K562 (cell line): ENCODE measurements at regions not wholly inside any gene's neighbourhood (a gene's known extent, or its start where the extent isn't known, plus 50 kb on each side); places are given as distances from the start of the nearest gene placed in this dataset.
"Not testable (repeated sequence)": the region's sequence is repeated elsewhere in the genome, so short reads cannot be mapped to it uniquely, and the experiment has no call there.

Experiments used
- EP300 ChIP-seq: IDR thresholded peaks from 2 replicates; pipeline ENCODE4 v1.6.1; 2012; ENCODE audit warnings: low read length, improper control_type of control experiment
- FUS ChIP-seq: fragments of 200-400 bp; formaldehyde crosslinking; optimal IDR thresholded peaks from 2 replicates; pipeline ENCODE3; 2017; ENCODE audit warnings: low read depth, low read length
- GATA2 ChIP-seq: sonication (generic); formaldehyde crosslinking; IDR thresholded peaks from 2 replicates; pipeline ENCODE4 v1.4.0; 2020; ENCODE audit warnings: mild to moderate bottlenecking, missing genetic modification reagents
- KAT2B ChIP-seq: IDR thresholded peaks from one replicate; pipeline ENCODE4 v1.6.1; 2012; ENCODE audit warnings: low read depth, mild to moderate bottlenecking, control low read depth, inconsistent platforms, low read length, moderate library complexity
- KHSRP ChIP-seq: fragments of 450-650 bp; IDR thresholded peaks from 2 replicates; pipeline ENCODE4 v1.6.1; 2017
- RAD21 ChIP-seq, 2 experiments: fragments of 250-450 bp in 1 of 2; fragments of 450-650 bp in 1 of 2; sonication (Bioruptor Pico) in 1 of 2; formaldehyde crosslinking in 1 of 2; IDR thresholded peaks in 1 of 2; conservative IDR thresholded peaks in 1 of 2; 2 replicates each; pipeline versions ENCODE4 v1.4.0 to v1.8.0; 2020 to 2022; ENCODE audit warnings: mild to moderate bottlenecking in 2 of 2, moderate library complexity in 1 of 2
- SMAD4 ChIP-seq: fragments of 250-450 bp; sonication (Bioruptor Pico); conservative IDR thresholded peaks from 2 replicates; pipeline ENCODE4 v1.8.0; 2021; ENCODE audit warnings: inconsistent platforms, mild to moderate bottlenecking, moderate library complexity
- ZNF121 ChIP-seq: sonication (generic); formaldehyde crosslinking; conservative IDR thresholded peaks from 2 replicates; pipeline ENCODE4 v1.8.0; 2022; ENCODE audit warnings: missing genetic modification reagents
- ZNF707 ChIP-seq: fragments of 250-450 bp; sonication (Bioruptor Pico); conservative IDR thresholded peaks from 2 replicates; pipeline ENCODE4 v1.8.0; 2022; ENCODE audit warnings: inconsistent platforms, mild to moderate bottlenecking, moderate library complexity
- TF ChIP-seq, protein P1 (sequence below), 3 experiments: IDR thresholded peaks in 2 of 3; conservative IDR thresholded peaks in 1 of 3; 2 replicates each; pipeline ENCODE4 v1.5.1; 2011 to 2012; ENCODE audit warnings: low read length in 3 of 3, mild to moderate bottlenecking in 3 of 3, control low read depth in 2 of 3, improper control_type of control experiment in 1 of 3, inconsistent platforms in 1 of 3, low read depth in 1 of 3, mixed read lengths in 1 of 3, moderate library complexity in 1 of 3; ENCODE audit not compliant: insufficient read depth in 2 of 3
- TF ChIP-seq, protein P2 (sequence below), 2 experiments: fragments of 450-650 bp in 1 of 2; sonication (generic) in 1 of 2; formaldehyde crosslinking in 1 of 2; IDR thresholded peaks in 1 of 2; conservative IDR thresholded peaks in 1 of 2; 2 replicates each; pipeline versions ENCODE4 v1.6.1 to v1.8.1; 2016 to 2023; ENCODE audit warnings: mild to moderate bottlenecking in 2 of 2, moderate library complexity in 2 of 2, inconsistent platforms in 1 of 2, missing genetic modification reagents in 1 of 2

DNA sequence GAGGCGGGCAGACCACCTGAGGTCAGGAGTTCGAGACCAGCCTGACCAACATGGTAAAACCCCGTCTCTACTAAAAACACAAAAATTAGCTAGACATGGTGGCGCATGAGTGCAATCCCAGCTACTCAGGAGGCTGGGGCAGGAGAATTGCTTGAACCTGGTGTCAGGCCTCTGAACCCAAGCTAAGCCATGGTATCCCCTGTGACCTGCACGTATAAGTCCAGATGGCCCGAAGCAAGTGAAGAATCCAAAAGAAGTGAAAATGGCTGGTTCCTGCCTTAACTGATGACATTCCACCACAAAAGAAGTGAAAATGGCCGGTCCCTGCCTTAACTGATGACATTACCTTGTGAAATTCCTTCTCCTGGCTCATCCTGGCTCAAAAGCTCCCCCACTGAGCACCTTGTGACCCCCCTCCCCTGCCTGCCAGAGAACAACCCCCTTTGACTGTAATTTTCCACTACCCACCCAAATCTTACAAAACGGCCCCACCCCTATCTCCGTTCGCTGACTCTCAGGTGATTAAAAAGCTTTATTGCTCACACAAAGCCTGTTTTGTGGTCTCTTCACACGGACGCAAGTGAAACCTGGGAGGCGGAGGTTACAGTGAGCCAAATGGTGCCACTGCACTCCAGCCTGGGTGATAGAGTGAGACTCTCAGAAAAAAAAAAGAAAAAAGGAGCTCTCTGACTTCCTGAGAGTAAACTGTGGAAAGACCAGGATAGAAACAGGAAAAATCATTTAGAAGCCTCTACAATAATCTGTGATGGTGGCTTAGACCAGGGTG lies 84.1 kb downstream of the PHAX start:
- not testable (repeated sequence) for TF ChIP-seq SMAD4 (CRISPR knock-in tag); GATA2; EP300; ZNF121 (CRISPR knock-in tag); FUS; KAT2B; RAD21 (CRISPR knock-in tag; conservative IDR thresholded peaks at IDR 0.05 in 1 of 2, IDR thresholded peaks at IDR 0.05 in 1 of 2); KHSRP; ZNF707 (CRISPR knock-in tag)
- TF ChIP-seq, protein P1, sequence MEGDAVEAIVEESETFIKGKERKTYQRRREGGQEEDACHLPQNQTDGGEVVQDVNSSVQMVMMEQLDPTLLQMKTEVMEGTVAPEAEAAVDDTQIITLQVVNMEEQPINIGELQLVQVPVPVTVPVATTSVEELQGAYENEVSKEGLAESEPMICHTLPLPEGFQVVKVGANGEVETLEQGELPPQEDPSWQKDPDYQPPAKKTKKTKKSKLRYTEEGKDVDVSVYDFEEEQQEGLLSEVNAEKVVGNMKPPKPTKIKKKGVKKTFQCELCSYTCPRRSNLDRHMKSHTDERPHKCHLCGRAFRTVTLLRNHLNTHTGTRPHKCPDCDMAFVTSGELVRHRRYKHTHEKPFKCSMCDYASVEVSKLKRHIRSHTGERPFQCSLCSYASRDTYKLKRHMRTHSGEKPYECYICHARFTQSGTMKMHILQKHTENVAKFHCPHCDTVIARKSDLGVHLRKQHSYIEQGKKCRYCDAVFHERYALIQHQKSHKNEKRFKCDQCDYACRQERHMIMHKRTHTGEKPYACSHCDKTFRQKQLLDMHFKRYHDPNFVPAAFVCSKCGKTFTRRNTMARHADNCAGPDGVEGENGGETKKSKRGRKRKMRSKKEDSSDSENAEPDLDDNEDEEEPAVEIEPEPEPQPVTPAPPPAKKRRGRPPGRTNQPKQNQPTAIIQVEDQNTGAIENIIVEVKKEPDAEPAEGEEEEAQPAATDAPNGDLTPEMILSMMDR (IDR thresholded peaks at IDR 0.05 in 2 of 3, conservative IDR thresholded peaks at IDR 0.05 in 1 of 3; ENCODE audit: insufficient read depth in 2 of 3, low read depth in 1 of 3, low read length in 3 of 3), result not testable (repeated sequence)
- TF ChIP-seq, protein P2, sequence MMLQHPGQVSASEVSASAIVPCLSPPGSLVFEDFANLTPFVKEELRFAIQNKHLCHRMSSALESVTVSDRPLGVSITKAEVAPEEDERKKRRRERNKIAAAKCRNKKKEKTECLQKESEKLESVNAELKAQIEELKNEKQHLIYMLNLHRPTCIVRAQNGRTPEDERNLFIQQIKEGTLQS (IDR thresholded peaks at IDR 0.05), result not testable (repeated sequence)
- TF ChIP-seq, protein P2 (CRISPR knock-in tag; conservative IDR thresholded peaks at IDR 0.05), result not testable (repeated sequence)
